ENCODE measurements at regions not wholly inside any gene's neighbourhood (a gene's known extent, or its start where the extent isn't known, plus 50 kb on each side); places are given as distances from the start of the nearest gene placed in this dataset.

DNA sequence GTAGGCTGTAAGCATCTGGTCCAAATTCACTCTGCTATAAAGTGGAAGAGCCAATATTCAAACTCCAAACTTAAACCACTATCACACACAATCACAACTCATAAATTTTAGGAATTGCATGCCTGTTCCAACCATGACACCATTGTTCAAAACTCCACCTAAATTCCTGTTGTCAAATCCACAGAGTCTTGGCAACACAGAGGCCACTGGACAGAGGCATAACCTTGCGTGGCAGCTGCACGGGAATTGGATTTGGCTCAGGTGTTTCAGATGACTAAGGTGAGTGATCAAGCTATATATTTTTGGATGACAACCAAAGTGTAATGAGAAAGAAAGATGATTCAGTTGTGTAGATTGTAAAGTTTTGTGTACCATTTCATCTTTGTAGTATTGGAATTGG is 422.7 kb upstream of the TNP1 start:
- Mint-ChIP-seq H3K4me3 (no peak overlapping the region), H3K27me3 (no peaks in the 10 kb centered on the region)
- no peak for DNase-seq (ENCODE audit: low spot score in 2 of 2)

DNA sequence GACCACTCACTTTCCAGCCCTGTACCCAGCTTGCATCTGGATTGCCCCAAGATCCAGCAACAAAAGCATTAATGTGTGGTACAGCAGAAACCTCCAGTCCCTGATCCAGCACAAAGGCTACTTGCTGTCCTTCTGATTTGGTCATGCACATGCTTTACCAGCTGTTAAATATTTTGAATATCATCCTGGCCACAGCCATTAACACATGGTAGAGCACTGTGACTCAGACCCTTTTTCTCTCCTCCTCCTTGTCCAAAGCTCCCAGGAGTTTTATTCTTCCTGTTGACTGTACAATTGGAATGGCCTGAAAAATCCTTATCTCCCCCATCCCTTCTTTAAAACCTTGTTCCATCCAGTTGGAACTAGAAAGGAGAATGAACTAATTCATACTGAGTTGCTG is 419.7 kb upstream of the TNP1 start:
- Mint-ChIP-seq H3K36me3 (ENCODE audit: insufficient read depth) (peaks cover 1% of the 10 kb centered on the region), H3K27me3 (no peaks in the 10 kb centered on the region), H3K9me3 (no peaks in the 10 kb centered on the region), H3K4me3 (no peak overlapping the region), H3K27ac (ENCODE audit: low read depth) (no peak overlapping the region), H3K4me1 (no peaks in the 10 kb centered on the region)
- DNase-seq (ENCODE audit: low spot score in 2 of 2) = no peak
- no peak for ATAC-seq (replicated peaks; ENCODE audit: extremely low read depth, poor library complexity, severe bottlenecking)

More for the DNA sequence above, 422.7 kb upstream of the TNP1 start:
- Mint-ChIP-seq H3K27ac (ENCODE audit: low read depth) (no peak overlapping the region), H3K36me3 (ENCODE audit: insufficient read depth) (no peaks in the 10 kb centered on the region), H3K4me1 (no peaks in the 10 kb centered on the region), H3K9me3 (peaks cover 3% of the 10 kb centered on the region)
- no peak for ATAC-seq (replicated peaks; ENCODE audit: extremely low read depth, poor library complexity, severe bottlenecking)

DNA sequence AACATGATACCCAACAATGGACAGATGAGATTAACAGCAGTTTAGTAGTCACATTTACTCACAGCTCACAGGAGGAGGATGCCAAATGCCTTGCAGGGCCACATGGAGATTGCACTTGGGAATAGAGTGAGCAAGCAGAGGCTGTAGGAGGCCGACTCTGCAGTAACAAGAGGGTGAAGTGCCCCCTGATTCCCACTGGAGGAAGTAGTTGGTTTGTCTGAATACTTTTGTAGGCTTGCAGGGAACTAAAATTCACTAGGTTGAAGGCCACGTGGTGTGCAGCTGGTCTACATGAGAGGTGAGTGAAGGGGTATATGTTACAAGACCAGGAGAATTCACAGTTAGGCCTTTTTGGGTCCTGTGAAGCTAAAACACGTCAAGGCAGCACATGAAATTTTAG is 419.3 kb upstream of the TNP1 start:
- ATAC-seq (replicated peaks; ENCODE audit: extremely low read depth, poor library complexity, severe bottlenecking) = no peak
- peaks cover 1% of the 10 kb centered on the region for H3K36me3 Mint-ChIP-seq (ENCODE audit: insufficient read depth)
- no peaks in the 10 kb centered on the region for H3K4me1 Mint-ChIP-seq
- H3K27me3 Mint-ChIP-seq = no peaks in the 10 kb centered on the region
- no peak overlapping the region for H3K27ac Mint-ChIP-seq (ENCODE audit: low read depth)
- DNase-seq (ENCODE audit: low spot score in 2 of 2) = no peak
- no peaks in the 10 kb centered on the region for H3K9me3 Mint-ChIP-seq
- no peak overlapping the region for H3K4me3 Mint-ChIP-seq

DNA sequence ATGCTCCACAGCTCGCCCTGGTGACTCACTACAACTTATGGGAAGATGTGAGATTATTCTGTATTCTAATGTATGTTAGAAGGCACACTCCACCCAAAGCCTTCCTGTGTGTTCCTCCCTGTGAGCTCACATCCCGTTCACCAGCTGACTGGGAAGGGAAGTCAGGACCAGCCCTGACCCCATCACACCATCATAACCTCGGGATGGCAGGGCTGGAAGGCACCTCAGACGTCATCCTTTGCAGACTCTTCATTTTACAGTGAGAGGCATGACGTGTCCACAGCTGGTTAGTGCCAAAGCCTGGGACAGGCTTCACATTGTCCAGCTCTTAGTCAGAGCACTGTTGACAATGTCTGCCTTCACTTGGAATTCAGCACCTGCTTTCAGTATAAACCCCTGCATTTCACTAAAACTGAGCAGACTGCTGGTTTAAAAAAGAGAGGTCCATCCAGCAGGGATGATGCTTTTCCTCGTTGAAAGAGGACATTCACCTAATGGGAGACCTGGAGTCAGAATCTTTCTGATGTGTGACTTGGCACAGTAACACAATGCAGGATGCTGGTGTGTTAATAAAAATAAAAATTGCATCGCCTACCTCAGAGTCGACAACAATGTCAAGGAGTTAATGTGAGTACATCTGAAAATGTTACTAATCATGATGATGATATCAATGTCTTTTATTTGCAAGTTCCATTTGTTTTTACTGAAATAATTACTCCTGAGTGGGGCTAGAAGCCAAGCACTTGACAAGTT is 418.0 kb upstream of the TNP1 start:
- H3K4me3 Mint-ChIP-seq = no peak overlapping the region
- peaks cover 1% of the 10 kb centered on the region for H3K36me3 Mint-ChIP-seq (ENCODE audit: insufficient read depth)
- H3K27ac Mint-ChIP-seq (ENCODE audit: low read depth) = no peak overlapping the region
- DNase-seq (ENCODE audit: low spot score in 2 of 2) (no peak), ATAC-seq (replicated peaks; ENCODE audit: extremely low read depth, poor library complexity, severe bottlenecking) (no peak)
- no peaks in the 10 kb centered on the region for H3K4me1 Mint-ChIP-seq
- H3K27me3 Mint-ChIP-seq = no peaks in the 10 kb centered on the region
- H3K9me3 Mint-ChIP-seq = no peaks in the 10 kb centered on the region

DNA sequence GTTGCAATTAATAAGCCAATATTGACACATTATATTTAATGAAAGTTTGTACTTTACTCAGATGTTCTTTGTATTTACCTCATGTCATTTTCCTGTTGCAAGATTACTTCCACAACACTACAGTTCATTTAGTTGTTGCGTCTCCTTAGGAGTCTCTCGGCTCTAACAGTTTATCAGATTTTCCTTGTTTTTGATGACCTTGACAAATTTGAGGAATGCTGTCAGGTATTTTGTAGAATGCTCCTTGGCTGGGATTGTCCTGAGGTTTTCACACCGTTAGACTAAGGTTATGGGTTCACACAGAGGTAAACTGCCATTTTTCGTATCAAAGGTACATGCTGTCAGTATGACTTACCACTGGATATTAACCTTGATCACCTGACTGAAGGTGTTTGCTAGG is 416.6 kb upstream of the TNP1 start:
- H3K27ac Mint-ChIP-seq (ENCODE audit: low read depth) = no peak overlapping the region
- no peaks in the 10 kb centered on the region for H3K4me1 Mint-ChIP-seq
- no peaks in the 10 kb centered on the region for H3K27me3 Mint-ChIP-seq
- ATAC-seq (replicated peaks; ENCODE audit: extremely low read depth, poor library complexity, severe bottlenecking) (no peak), DNase-seq (ENCODE audit: low spot score in 2 of 2) (no peak)
- no peak overlapping the region for H3K4me3 Mint-ChIP-seq
- peaks cover 1% of the 10 kb centered on the region for H3K36me3 Mint-ChIP-seq (ENCODE audit: insufficient read depth)
- peaks cover 5% of the 10 kb centered on the region for H3K9me3 Mint-ChIP-seq

DNA sequence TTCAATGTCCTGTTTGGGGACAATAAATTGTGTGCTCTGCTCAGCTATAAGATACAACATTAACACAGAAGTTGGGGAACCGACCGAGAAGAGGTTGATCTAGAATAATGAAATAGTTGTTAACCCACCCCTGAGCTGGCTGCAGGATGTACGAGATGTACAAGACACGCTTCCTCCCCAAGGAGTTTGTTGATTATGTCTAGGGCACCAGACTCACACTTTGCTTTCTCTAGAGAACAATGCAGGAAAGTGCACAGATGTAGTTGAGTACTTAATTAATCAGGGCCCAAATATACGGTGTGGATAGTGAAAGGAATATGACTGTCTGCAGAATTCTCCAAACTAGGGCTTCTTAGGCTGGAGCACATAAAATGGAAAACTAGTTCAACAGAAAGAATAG is 415.2 kb upstream of the TNP1 start:
- Mint-ChIP-seq H3K9me3 (peaks cover 5% of the 10 kb centered on the region), H3K4me1 (no peaks in the 10 kb centered on the region), H3K27ac (ENCODE audit: low read depth) (no peak overlapping the region), H3K4me3 (no peak overlapping the region), H3K27me3 (peaks cover 7% of the 10 kb centered on the region), H3K36me3 (ENCODE audit: insufficient read depth) (peaks cover 1% of the 10 kb centered on the region)
- ATAC-seq (replicated peaks; ENCODE audit: extremely low read depth, poor library complexity, severe bottlenecking) (no peak), DNase-seq (ENCODE audit: low spot score in 2 of 2) (no peak)

DNA sequence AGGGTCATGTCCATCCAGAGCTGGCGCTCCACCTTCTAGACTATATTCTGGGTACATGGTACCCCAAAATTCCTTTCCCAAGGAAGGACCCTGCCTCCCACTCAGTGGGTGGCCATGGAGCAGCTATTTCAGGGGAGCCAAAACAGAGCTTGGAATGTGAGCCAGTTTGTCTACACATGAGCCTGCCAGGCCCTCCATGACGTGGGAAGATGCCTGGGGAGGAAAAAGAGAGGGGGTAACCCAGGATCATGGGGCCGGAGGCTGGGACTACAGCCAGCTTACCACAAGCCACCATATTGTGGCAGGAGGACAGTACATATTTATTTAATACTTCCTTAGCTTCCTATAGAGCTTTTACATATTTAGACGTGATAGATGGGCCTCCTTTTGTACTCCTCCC is 414.7 kb upstream of the TNP1 start:
- Mint-ChIP-seq H3K36me3 (ENCODE audit: insufficient read depth) (peaks cover 1% of the 10 kb centered on the region), H3K27ac (ENCODE audit: low read depth) (no peak overlapping the region), H3K27me3 (peaks cover 12% of the 10 kb centered on the region), H3K4me3 (no peak overlapping the region), H3K4me1 (no peaks in the 10 kb centered on the region), H3K9me3 (peaks cover 5% of the 10 kb centered on the region)
- DNase-seq (ENCODE audit: low spot score in 2 of 2) = no peak
- no peak for ATAC-seq (replicated peaks; ENCODE audit: extremely low read depth, poor library complexity, severe bottlenecking)

DNA sequence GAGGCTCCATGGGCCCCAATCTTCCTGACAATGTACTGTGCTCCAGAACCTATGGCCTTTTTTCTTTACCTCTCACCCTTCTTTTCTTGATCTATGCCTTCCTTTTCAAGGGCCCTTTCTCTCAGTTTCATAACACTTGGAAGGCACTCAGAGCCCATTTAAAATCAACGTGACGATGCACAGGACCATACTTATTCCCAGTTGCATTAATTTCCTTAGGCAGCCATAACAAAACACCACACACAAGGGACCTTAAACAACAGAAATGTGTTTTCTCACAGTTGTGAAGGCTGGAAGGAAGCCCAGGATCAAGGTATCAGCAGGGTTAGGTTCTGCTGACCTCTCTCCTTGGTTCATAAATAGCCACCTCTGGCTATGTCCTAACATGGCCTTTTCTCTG is 414.0 kb upstream of the TNP1 start:
- H3K4me3 Mint-ChIP-seq = no peak overlapping the region
- peaks cover 5% of the 10 kb centered on the region for H3K9me3 Mint-ChIP-seq
- ATAC-seq (replicated peaks; ENCODE audit: extremely low read depth, poor library complexity, severe bottlenecking) (no peak), DNase-seq (ENCODE audit: low spot score in 2 of 2) (no peak)
- no peaks in the 10 kb centered on the region for H3K4me1 Mint-ChIP-seq
- H3K27ac Mint-ChIP-seq (ENCODE audit: low read depth) = no peak overlapping the region
- peaks cover 1% of the 10 kb centered on the region for H3K36me3 Mint-ChIP-seq (ENCODE audit: insufficient read depth)
- H3K27me3 Mint-ChIP-seq = peaks cover 19% of the 10 kb centered on the region

DNA sequence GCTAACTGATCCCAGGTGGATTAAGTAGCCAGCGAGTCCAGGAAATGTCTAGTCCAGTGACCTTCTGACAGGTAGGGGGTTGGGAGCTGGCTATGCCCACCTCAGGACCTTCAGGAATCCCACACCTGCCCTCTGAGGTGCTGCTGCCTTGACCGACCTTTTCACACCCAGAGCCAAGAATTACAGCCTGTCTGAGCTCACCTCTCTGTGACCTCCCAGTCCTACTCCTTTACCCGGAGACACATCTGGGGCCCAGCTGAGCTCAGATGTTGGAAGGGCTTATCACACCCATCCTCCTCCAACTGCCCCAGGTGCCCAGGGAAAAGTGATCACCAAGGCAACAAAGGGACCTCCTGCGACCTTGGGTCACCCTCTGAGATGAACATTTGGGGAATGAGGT is 413.3 kb upstream of the TNP1 start:
- Mint-ChIP-seq H3K9me3 (peaks cover 5% of the 10 kb centered on the region), H3K36me3 (ENCODE audit: insufficient read depth) (peaks cover 1% of the 10 kb centered on the region), H3K27ac (ENCODE audit: low read depth) (no peak overlapping the region), H3K4me1 (no peaks in the 10 kb centered on the region), H3K27me3 (peaks cover 25% of the 10 kb centered on the region), H3K4me3 (no peak overlapping the region)
- no peak for ATAC-seq (replicated peaks; ENCODE audit: extremely low read depth, poor library complexity, severe bottlenecking)
- no peak for DNase-seq (ENCODE audit: low spot score in 2 of 2)

DNA sequence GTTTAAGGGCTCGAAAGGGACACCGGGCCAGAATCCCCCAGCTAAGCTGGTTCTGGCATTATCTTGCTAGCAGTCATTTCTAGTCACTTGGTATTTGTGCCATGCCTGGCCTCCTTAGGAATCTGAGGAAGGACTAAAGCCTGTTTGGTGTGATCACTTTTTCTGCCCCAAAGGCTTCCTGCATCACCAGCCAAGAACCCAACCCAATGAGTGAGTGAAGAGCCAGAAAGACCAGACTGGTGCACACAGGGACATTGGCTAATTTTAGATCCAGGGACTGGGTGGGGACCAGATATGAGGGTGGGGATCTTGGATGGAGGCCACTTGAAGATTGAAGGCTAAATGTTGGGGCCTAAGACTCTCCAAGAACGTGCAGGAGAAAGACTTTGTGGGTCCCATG is 411.9 kb upstream of the TNP1 start:
- H3K4me1 Mint-ChIP-seq = no peaks in the 10 kb centered on the region
- no peak for ATAC-seq (replicated peaks; ENCODE audit: extremely low read depth, poor library complexity, severe bottlenecking)
- H3K27ac Mint-ChIP-seq (ENCODE audit: low read depth) = no peak overlapping the region
- H3K36me3 Mint-ChIP-seq (ENCODE audit: insufficient read depth) = no peaks in the 10 kb centered on the region
- peaks cover 10% of the 10 kb centered on the region for H3K9me3 Mint-ChIP-seq
- peaks cover 25% of the 10 kb centered on the region for H3K27me3 Mint-ChIP-seq
- no peak overlapping the region for H3K4me3 Mint-ChIP-seq
- no peak for DNase-seq (ENCODE audit: low spot score in 2 of 2)

DNA sequence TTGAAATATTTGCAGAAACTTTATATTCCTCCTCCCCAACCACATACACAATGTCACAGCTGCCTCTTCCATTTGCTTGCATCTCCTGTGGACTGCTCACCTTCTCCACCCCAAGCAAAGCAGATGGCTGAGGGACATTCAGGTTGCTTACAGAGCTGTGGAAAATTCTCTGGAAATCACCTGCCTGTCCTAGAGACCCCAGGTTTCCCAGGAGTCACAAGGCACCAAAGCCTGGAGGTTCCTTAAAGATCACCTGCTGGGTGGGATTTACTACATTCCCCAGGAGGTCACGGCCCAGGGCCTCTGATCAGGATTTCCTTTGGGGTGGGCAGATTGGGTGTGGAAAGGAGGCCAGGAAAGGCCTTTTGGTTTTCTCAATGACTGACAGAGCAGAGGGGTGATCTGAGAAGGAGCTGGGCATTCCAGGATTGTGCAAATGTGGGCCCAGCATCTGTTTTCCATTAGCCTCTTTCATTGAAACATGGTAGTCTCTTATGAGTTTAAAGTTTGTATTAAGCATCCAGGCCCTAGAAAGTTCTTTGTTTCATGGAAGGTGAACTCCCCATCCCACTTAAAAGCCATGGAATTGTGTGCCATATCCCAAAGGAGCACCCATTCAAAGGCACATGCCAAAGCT is 410.7 kb upstream of the TNP1 start:
- Mint-ChIP-seq H3K4me3 (no peak overlapping the region), H3K27ac (ENCODE audit: low read depth) (no peak overlapping the region), H3K9me3 (peaks cover 10% of the 10 kb centered on the region), H3K4me1 (no peaks in the 10 kb centered on the region), H3K27me3 (peaks cover 32% of the 10 kb centered on the region), H3K36me3 (ENCODE audit: insufficient read depth) (no peaks in the 10 kb centered on the region)
- ATAC-seq (replicated peaks; ENCODE audit: extremely low read depth, poor library complexity, severe bottlenecking) = no peak
- no peak for DNase-seq (ENCODE audit: low spot score in 2 of 2)

DNA sequence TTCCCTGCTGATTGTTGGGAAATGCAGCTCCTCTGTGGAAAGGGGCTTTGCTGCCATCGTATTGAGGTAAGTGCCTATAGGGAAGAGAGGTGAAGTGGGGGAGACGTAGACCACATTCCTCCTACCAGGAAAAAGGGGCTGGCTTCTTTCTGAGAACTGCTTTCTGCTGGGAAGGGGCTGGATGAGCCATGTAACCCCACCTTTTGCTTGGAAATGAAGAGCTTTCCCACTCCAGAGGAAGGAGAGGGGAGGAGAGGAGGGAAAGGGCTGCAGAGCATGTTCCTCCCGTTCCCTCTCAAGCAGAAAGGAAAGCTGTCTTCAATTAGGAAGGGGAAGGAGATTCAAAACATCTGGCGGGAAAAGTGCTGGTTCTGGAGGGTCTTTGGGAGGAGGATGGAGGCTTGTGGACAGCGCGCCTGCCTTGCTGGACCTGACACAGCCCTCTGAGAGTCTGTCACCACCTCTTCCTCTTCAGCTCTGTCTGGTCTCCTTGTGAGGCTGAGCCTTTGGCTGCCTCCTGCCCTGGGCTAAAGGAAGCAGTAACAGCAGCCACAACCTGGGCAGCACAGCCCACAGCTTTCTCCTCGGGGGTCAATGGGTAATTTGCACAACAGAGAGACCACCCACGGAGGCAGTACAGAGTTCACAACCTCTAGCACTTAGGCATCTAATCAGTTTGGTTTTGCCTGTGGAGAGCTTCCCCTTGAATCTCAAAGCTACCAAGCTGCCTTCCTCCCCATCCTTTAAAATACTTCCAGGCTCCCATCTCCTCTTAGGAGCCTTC is 410.0 kb upstream of the TNP1 start:
- Mint-ChIP-seq H3K36me3 (ENCODE audit: insufficient read depth) (no peaks in the 10 kb centered on the region), H3K27me3 (peaks cover 34% of the 10 kb centered on the region), H3K4me3 (no peak overlapping the region), H3K9me3 (peaks cover 10% of the 10 kb centered on the region), H3K4me1 (no peaks in the 10 kb centered on the region), H3K27ac (ENCODE audit: low read depth) (no peak overlapping the region)
- DNase-seq (ENCODE audit: low spot score in 2 of 2) = no peak
- ATAC-seq (replicated peaks; ENCODE audit: extremely low read depth, poor library complexity, severe bottlenecking) = no peak

DNA sequence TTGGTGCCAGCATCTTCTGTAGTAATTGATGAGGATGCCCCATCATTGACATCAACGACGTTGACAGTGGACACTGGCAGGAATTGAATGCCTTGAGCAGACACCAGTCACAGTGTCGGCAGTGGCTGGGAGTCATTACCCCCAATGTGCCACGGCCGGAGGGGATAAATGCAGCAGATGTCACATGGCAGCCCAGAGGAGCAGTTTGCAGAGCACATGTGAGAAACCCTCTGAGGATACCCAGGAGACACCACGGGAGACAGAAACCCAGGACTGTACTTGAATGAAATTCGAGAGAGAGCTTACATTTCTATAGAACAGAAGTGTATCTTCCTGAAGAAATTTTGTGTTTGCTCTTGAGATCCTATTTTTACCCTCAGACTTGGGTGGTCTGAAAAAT is 409.1 kb upstream of the TNP1 start:
- Mint-ChIP-seq H3K4me1 (no peaks in the 10 kb centered on the region), H3K36me3 (ENCODE audit: insufficient read depth) (no peaks in the 10 kb centered on the region), H3K4me3 (no peak overlapping the region), H3K9me3 (peaks cover 10% of the 10 kb centered on the region), H3K27ac (ENCODE audit: low read depth) (no peak overlapping the region), H3K27me3 (peaks cover 34% of the 10 kb centered on the region)
- DNase-seq (ENCODE audit: low spot score in 2 of 2) = no peak
- ATAC-seq (replicated peaks; ENCODE audit: extremely low read depth, poor library complexity, severe bottlenecking) = no peak
